ENCODE measurements at regions not wholly inside any gene's neighbourhood (a gene's known extent, or its start where the extent isn't known, plus 50 kb on each side); places are given as distances from the start of the nearest gene placed in this dataset.

GRCh38 chr2:187105218-187105617 is 256.2 kb upstream of the ZSWIM2 start:
- TF ChIP-seq CTCF (IDR thresholded peaks at IDR 0.05) (no peak), EP300 (IDR thresholded peaks at IDR 0.05) (no peak), POLR2A (IDR thresholded peaks at IDR 0.05) (no peak), POLR2AphosphoS5 (IDR thresholded peaks at IDR 0.05) (no peak)

Measured in upper lobe of left lung (tissue), 4 donors.